ENCODE measurements at regions not wholly inside any gene's neighbourhood (a gene's known extent, or its start where the extent isn't known, plus 50 kb on each side); places are given as distances from the start of the nearest gene placed in this dataset.

- no peak for TF ChIP-seq FOXK2 (IDR thresholded peaks at IDR 0.05)
- no peak for TF ChIP-seq NFRKB (IDR thresholded peaks at IDR 0.05)
- TF ChIP-seq TARDBP (IDR thresholded peaks at IDR 0.05), result no peak
- no peak for TF ChIP-seq LEF1 (IDR thresholded peaks at IDR 0.05; ENCODE audit: borderline replicate concordance)
- TF ChIP-seq BHLHE40 (IDR thresholded peaks at IDR 0.05; ENCODE audit: borderline replicate concordance), result no peak
- no peak for TF ChIP-seq SP1 (IDR thresholded peaks at IDR 0.05)
These were observed 233.7 kb upstream of the ADAMTS9 start for GRCh38 chr3:64921281-64922065.

All from HEK293T (cell line).